Muscle layer of colon (tissue), 2 donors: ENCODE measurements at regions not wholly inside any gene's neighbourhood (a gene's known extent, or its start where the extent isn't known, plus 50 kb on each side); places are given as distances from the start of the nearest gene placed in this dataset.
A peak's percentile ranks its signal among the peaks of the same experiment; 100 is the strongest.

Source experiments
- H3K27ac ChIP-seq: one replicate; pipeline ENCODE4 v1.7.0; 2013; ENCODE audit warnings: low read depth, mild to moderate bottlenecking, low read length, moderate library complexity
- H3K27me3 ChIP-seq, 2 donors: one replicate each; pipeline ENCODE4 v1.7.0; 2013; ENCODE audit warnings: low read length in 2 of 2, mild to moderate bottlenecking in 2 of 2; ENCODE audit not compliant: insufficient read depth in 2 of 2, control insufficient read depth in 1 of 2
- H3K36me3 ChIP-seq: one replicate; pipeline ENCODE4 v1.7.0; 2013; ENCODE audit warnings: mild to moderate bottlenecking, low read length; ENCODE audit not compliant: insufficient read depth
- H3K4me1 ChIP-seq: one replicate; pipeline ENCODE4 v1.7.0; 2013; ENCODE audit warnings: mild to moderate bottlenecking, low read length; ENCODE audit not compliant: insufficient read depth
- H3K4me3 ChIP-seq, 2 donors: one replicate each; pipeline ENCODE4 v1.7.0; 2013; ENCODE audit warnings: low read length in 2 of 2, low read depth in 1 of 2, mild to moderate bottlenecking in 1 of 2, moderate library complexity in 1 of 2
- H3K9ac ChIP-seq: one replicate; pipeline ENCODE4 v1.7.0; 2013; ENCODE audit warnings: low read length
- H3K9me3 ChIP-seq: one replicate; pipeline ENCODE4 v1.7.0; 2013; ENCODE audit warnings: mild to moderate bottlenecking, low read length
- donor health status: abdominal sarcoma.
- donor health status: Adenocarcinoma of cecum.

GRCh38 chr6:169158691-169159090 is 95.0 kb downstream of the THBS2 start:
- Histone ChIP-seq H3K27me3 (no peaks in the 10 kb centered on the region), H3K9me3 (no peaks in the 10 kb centered on the region), H3K4me3 (no peak overlapping the region), H3K36me3 (no peaks in the 10 kb centered on the region), H3K27ac (peak overlapping the region; percentile 16), H3K9ac (no peak overlapping the region), H3K4me1 (peaks cover 24% of the 10 kb centered on the region)

GRCh38 chr6:169158174-169158573 is 95.5 kb downstream of the THBS2 start:
- H3K9me3 ChIP-seq, result no peaks in the 10 kb centered on the region
- peaks cover 24% of the 10 kb centered on the region for H3K4me1 ChIP-seq
- H3K4me3 ChIP-seq, result no peak overlapping the region
- H3K27ac ChIP-seq, result peak overlapping the region; percentile 38
- H3K36me3 ChIP-seq, result no peaks in the 10 kb centered on the region
- H3K27me3 ChIP-seq, result no peaks in the 10 kb centered on the region
- no peak overlapping the region for H3K9ac ChIP-seq

- Histone ChIP-seq H3K36me3 (no peaks in the 10 kb centered on the region), H3K4me1 (peaks cover 24% of the 10 kb centered on the region), H3K27me3 (no peaks in the 10 kb centered on the region), H3K9me3 (no peaks in the 10 kb centered on the region), H3K9ac (no peak overlapping the region), H3K27ac (peak overlapping the region; percentile 38), H3K4me3 (no peak overlapping the region)
Observed at GRCh38 chr6:169157197-169158148, 96.2 kb downstream of the THBS2 start.

GRCh38 chr6:169156793-169157147 is 96.9 kb downstream of the THBS2 start:
- H3K27me3 ChIP-seq, result no peaks in the 10 kb centered on the region
- no peaks in the 10 kb centered on the region for H3K9me3 ChIP-seq
- H3K4me3 ChIP-seq, result no peak overlapping the region
- no peak overlapping the region for H3K27ac ChIP-seq
- peaks cover 24% of the 10 kb centered on the region for H3K4me1 ChIP-seq
- H3K9ac ChIP-seq, result no peak overlapping the region
- no peaks in the 10 kb centered on the region for H3K36me3 ChIP-seq

- no peaks in the 10 kb centered on the region for H3K27me3 ChIP-seq
- H3K4me3 ChIP-seq, result no peak overlapping the region
- no peaks in the 10 kb centered on the region for H3K9me3 ChIP-seq
- H3K9ac ChIP-seq, result no peak overlapping the region
- H3K27ac ChIP-seq, result no peak overlapping the region
- no peaks in the 10 kb centered on the region for H3K36me3 ChIP-seq
- peaks cover 24% of the 10 kb centered on the region for H3K4me1 ChIP-seq
Observed at GRCh38 chr6:169156108-169156792, 97.4 kb downstream of the THBS2 start.

GRCh38 chr6:169155481-169155880 is 98.2 kb downstream of the THBS2 start:
- no peak overlapping the region for H3K9ac ChIP-seq
- H3K4me1 ChIP-seq, result peaks cover 24% of the 10 kb centered on the region
- no peaks in the 10 kb centered on the region for H3K9me3 ChIP-seq
- H3K27ac ChIP-seq, result no peak overlapping the region
- H3K4me3 ChIP-seq, result no peak overlapping the region
- H3K36me3 ChIP-seq, result no peaks in the 10 kb centered on the region
- no peaks in the 10 kb centered on the region for H3K27me3 ChIP-seq

- no peak overlapping the region for H3K9ac ChIP-seq
- peaks cover 18% of the 10 kb centered on the region for H3K4me1 ChIP-seq
- no peaks in the 10 kb centered on the region for H3K27me3 ChIP-seq
- no peaks in the 10 kb centered on the region for H3K9me3 ChIP-seq
- H3K27ac ChIP-seq, result no peak overlapping the region
- no peaks in the 10 kb centered on the region for H3K36me3 ChIP-seq
- no peak overlapping the region for H3K4me3 ChIP-seq
Observed at GRCh38 chr6:169153401-169153800, 100.2 kb downstream of the THBS2 start.

GRCh38 chr6:169146521-169146920 is 107.1 kb downstream of the THBS2 start:
- H3K27ac ChIP-seq, result no peak overlapping the region
- H3K9ac ChIP-seq, result no peak overlapping the region
- peaks cover 38% of the 10 kb centered on the region for H3K4me1 ChIP-seq
- no peaks in the 10 kb centered on the region for H3K27me3 ChIP-seq
- H3K4me3 ChIP-seq, result no peak overlapping the region
- no peaks in the 10 kb centered on the region for H3K36me3 ChIP-seq
- H3K9me3 ChIP-seq, result no peaks in the 10 kb centered on the region

GRCh38 chr6:169145991-169146501 is 107.6 kb downstream of the THBS2 start:
- Histone ChIP-seq H3K9ac (no peak overlapping the region), H3K36me3 (no peaks in the 10 kb centered on the region), H3K27me3 (no peaks in the 10 kb centered on the region), H3K4me3 (no peak overlapping the region), H3K4me1 (peaks cover 42% of the 10 kb centered on the region), H3K9me3 (no peaks in the 10 kb centered on the region), H3K27ac (no peak overlapping the region)

GRCh38 chr6:169145496-169145895 is 108.2 kb downstream of the THBS2 start:
- no peaks in the 10 kb centered on the region for H3K27me3 ChIP-seq
- H3K4me3 ChIP-seq, result no peak overlapping the region
- peaks cover 47% of the 10 kb centered on the region for H3K4me1 ChIP-seq
- no peak overlapping the region for H3K9ac ChIP-seq
- no peaks in the 10 kb centered on the region for H3K9me3 ChIP-seq
- peak overlapping the region; percentile 52 for H3K27ac ChIP-seq
- H3K36me3 ChIP-seq, result no peaks in the 10 kb centered on the region

- Histone ChIP-seq H3K36me3 (no peaks in the 10 kb centered on the region), H3K27ac (no peak overlapping the region), H3K9me3 (no peaks in the 10 kb centered on the region), H3K4me3 (no peak overlapping the region), H3K9ac (no peak overlapping the region), H3K27me3 (no peaks in the 10 kb centered on the region), H3K4me1 (peaks cover 48% of the 10 kb centered on the region)
Observed at GRCh38 chr6:169144356-169144755, 109.3 kb downstream of the THBS2 start.
